SK-N-SH treated with all-trans-retinoic acid at 6 μM for 48 hours (cell line): ENCODE measurements at regions not wholly inside any gene's neighbourhood (a gene's known extent, or its start where the extent isn't known, plus 50 kb on each side); places are given as distances from the start of the nearest gene placed in this dataset.

Source experiments
- ATAC-seq: fragments of 200-7000 bp; cut with Tn5 transposase; 3 replicates; pipeline ENCODE4 v1.9.1; 2020; ENCODE audit warnings: mild to moderate bottlenecking, moderate library complexity
- ARNTL ChIP-seq: fragments of 450-650 bp; formaldehyde crosslinking; IDR thresholded peaks from 2 replicates; pipeline ENCODE4 v1.5.0; 2020; ENCODE audit warnings: low read depth, mild to moderate bottlenecking, moderate library complexity, borderline replicate concordance
- BACH2 ChIP-seq: fragments of 250-450 bp; sonication (Bioruptor Pico); IDR thresholded peaks from 2 replicates; pipeline ENCODE4 v1.9.0; 2021; ENCODE audit warnings: mild to moderate bottlenecking, borderline replicate concordance
- CREB5 ChIP-seq: fragments of 250-450 bp; sonication (Bioruptor Pico); IDR thresholded peaks from 2 replicates; pipeline ENCODE4 v1.5.1; 2020; ENCODE audit warnings: low read depth, mild to moderate bottlenecking, moderate library complexity
- CSDC2 ChIP-seq: fragments of 250-450 bp; sonication (Bioruptor Pico); IDR thresholded peaks from 2 replicates; pipeline ENCODE4 v1.5.0; 2020; ENCODE audit warnings: mild to moderate bottlenecking, moderate library complexity
- CSRNP3 ChIP-seq: fragments of 250-450 bp; sonication (Bioruptor Pico); IDR thresholded peaks from 2 replicates; pipeline ENCODE4 v1.5.1; 2021; ENCODE audit warnings: mild to moderate bottlenecking, moderate library complexity
- ESRRG ChIP-seq: fragments of 250-450 bp; sonication (Bioruptor Pico); IDR thresholded peaks from 2 replicates; pipeline ENCODE4 v1.6.1; 2021; ENCODE audit warnings: mild to moderate bottlenecking
- GLIS3 ChIP-seq: fragments of 250-450 bp; sonication (Bioruptor Pico); IDR thresholded peaks from 2 replicates; pipeline ENCODE4 v1.5.0; 2020; ENCODE audit warnings: mild to moderate bottlenecking, moderate library complexity
- ISL1 ChIP-seq: fragments of 250-450 bp; sonication (Bioruptor Pico); IDR thresholded peaks from 2 replicates; pipeline ENCODE4 v2.1.2; 2022; ENCODE audit warnings: mild to moderate bottlenecking, moderate library complexity
- OSR1 ChIP-seq: fragments of 250-450 bp; sonication (Bioruptor Pico); IDR thresholded peaks from 2 replicates; pipeline ENCODE4 v1.8.0; 2022; ENCODE audit warnings: moderate library complexity, mild to moderate bottlenecking, inconsistent platforms
- PATZ1 ChIP-seq: fragments of 250-450 bp; sonication (Bioruptor Pico); IDR thresholded peaks from 2 replicates; pipeline ENCODE4 v1.8.0; 2020; ENCODE audit warnings: mild to moderate bottlenecking, moderate library complexity, borderline replicate concordance
- POU6F1 ChIP-seq: fragments of 250-450 bp; sonication (Bioruptor Pico); IDR thresholded peaks from 2 replicates; pipeline ENCODE4 v1.8.0; 2021; ENCODE audit warnings: low read depth, mild to moderate bottlenecking, moderate library complexity, borderline replicate concordance
- PPARA ChIP-seq: fragments of 250-450 bp; sonication (Bioruptor Pico); IDR thresholded peaks from 2 replicates; pipeline ENCODE4 v1.5.0; 2020; ENCODE audit warnings: mild to moderate bottlenecking, borderline replicate concordance
- RARB ChIP-seq: fragments of 250-450 bp; sonication (Bioruptor Pico); IDR thresholded peaks from 2 replicates; pipeline ENCODE4 v1.8.0; 2021; ENCODE audit warnings: mild to moderate bottlenecking, moderate library complexity
- SNAI2 ChIP-seq: fragments of 250-450 bp; sonication (Bioruptor Pico); IDR thresholded peaks from 2 replicates; pipeline ENCODE4 v1.5.0; 2020; ENCODE audit warnings: mild to moderate bottlenecking, moderate library complexity
- TCF4 ChIP-seq: fragments of 250-450 bp; sonication (Bioruptor Pico); IDR thresholded peaks from 2 replicates; pipeline ENCODE4 v1.8.0; 2021; ENCODE audit warnings: mild to moderate bottlenecking, moderate library complexity, borderline replicate concordance
- ZC3H10 ChIP-seq: fragments of 250-450 bp; sonication (Bioruptor Pico); IDR thresholded peaks from 2 replicates; pipeline ENCODE4 v1.5.1; 2021; ENCODE audit warnings: mild to moderate bottlenecking, moderate library complexity
- ZFP30 ChIP-seq: fragments of 450-650 bp; formaldehyde crosslinking; IDR thresholded peaks from 2 replicates; pipeline ENCODE4 v1.5.0; 2022; ENCODE audit warnings: mild to moderate bottlenecking, moderate library complexity
- ZNF565 ChIP-seq: fragments of 450-650 bp; formaldehyde crosslinking; conservative IDR thresholded peaks from 2 replicates; pipeline ENCODE4 v1.5.0; 2020; ENCODE audit warnings: low read depth, mild to moderate bottlenecking, moderate library complexity
- ZNF70 ChIP-seq: fragments of 450-650 bp; formaldehyde crosslinking; IDR thresholded peaks from 2 replicates; pipeline ENCODE4 v1.5.0; 2020; ENCODE audit warnings: mild to moderate bottlenecking, moderate library complexity
- ZNF8 ChIP-seq: fragments of 450-650 bp; formaldehyde crosslinking; IDR thresholded peaks from 2 replicates; pipeline ENCODE4 v1.5.0; 2020; ENCODE audit warnings: mild to moderate bottlenecking, moderate library complexity

GRCh38 chr15:26352406-26352805 lies 420.5 kb downstream of the GABRB3 start:
- no peak for TF ChIP-seq ZNF8 (CRISPR knock-in tag)
- TF ChIP-seq ZC3H10: no peak
- no peak for TF ChIP-seq ISL1 (CRISPR knock-in tag)
- no peak for TF ChIP-seq TCF4 (CRISPR knock-in tag)
- TF ChIP-seq POU6F1 (CRISPR knock-in tag): no peak
- no peak for TF ChIP-seq ARNTL (CRISPR knock-in tag)
- TF ChIP-seq CSDC2 (CRISPR knock-in tag): no peak
- TF ChIP-seq PPARA (CRISPR knock-in tag): no peak
- TF ChIP-seq PATZ1 (CRISPR knock-in tag): no peak
- no peak for TF ChIP-seq CSRNP3 (CRISPR knock-in tag)
- TF ChIP-seq SNAI2 (CRISPR knock-in tag): no peak
- ATAC-seq: no peak

- no peak for ATAC-seq
- TF ChIP-seq ZFP30 (no peak), BACH2 (CRISPR knock-in tag) (no peak), POU6F1 (CRISPR knock-in tag) (no peak), CSDC2 (CRISPR knock-in tag) (no peak), ZNF565 (CRISPR knock-in tag) (no peak), ARNTL (CRISPR knock-in tag) (no peak), CSRNP3 (CRISPR knock-in tag) (no peak), OSR1 (CRISPR knock-in tag) (no peak), ESRRG (no peak), CREB5 (CRISPR knock-in tag) (no peak), ISL1 (CRISPR knock-in tag) (no peak), GLIS3 (no peak), SNAI2 (CRISPR knock-in tag) (no peak), ZNF8 (CRISPR knock-in tag) (no peak), ZC3H10 (no peak), ZNF70 (CRISPR knock-in tag) (no peak), RARB (CRISPR knock-in tag) (no peak), PATZ1 (CRISPR knock-in tag) (no peak), PPARA (CRISPR knock-in tag) (no peak), TCF4 (CRISPR knock-in tag) (no peak)
Observed at GRCh38 chr15:26325495-26325894, 447.4 kb downstream of the GABRB3 start.
